ENCODE measurements at regions not wholly inside any gene's neighbourhood (a gene's known extent, or its start where the extent isn't known, plus 50 kb on each side); places are given as distances from the start of the nearest gene placed in this dataset.

DNA sequence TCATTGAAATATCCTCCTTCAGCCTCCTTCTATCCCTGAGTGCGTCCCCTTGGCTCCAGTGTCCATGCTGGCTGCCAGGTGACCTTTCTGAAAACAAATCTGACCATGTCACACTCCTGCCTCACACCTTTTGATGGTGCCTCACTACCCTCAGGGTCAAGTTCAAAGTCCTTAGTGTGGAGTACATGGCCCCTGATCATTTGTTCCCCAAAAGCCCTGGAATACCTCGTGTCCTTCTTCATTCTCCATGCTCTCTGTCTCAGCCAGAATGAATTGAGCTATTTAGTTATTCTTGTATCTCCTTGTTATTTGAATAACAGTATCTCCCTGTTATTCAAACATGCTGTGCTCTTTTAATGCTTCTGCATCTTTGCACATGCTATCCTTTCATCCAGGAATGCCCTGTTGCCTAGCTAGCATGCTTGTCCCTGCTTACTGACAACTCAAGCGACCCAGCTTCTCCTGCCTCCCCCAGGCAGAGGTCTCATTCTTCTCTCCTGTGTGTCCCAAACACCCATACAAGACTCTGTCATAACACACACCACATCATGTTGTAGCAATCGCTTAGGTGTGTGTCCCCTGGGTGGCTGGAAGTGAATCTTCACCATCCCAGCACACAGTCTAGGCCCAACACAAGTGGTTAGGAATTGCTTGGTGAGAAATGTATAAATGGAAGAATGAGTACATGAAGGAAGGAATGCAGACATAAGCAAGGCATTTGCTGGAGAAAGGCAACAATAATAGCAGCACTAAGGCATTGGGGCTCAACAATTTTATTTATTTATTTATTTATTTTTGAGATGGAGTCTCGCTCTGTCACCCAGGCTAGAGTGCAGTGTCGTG, 144.0 kb downstream of the DDX1 start:
- no peak for DNase-seq

GRCh38 chr2:15736396-15737180, 144.9 kb downstream of the DDX1 start:
- DNase-seq: no peak

DNA sequence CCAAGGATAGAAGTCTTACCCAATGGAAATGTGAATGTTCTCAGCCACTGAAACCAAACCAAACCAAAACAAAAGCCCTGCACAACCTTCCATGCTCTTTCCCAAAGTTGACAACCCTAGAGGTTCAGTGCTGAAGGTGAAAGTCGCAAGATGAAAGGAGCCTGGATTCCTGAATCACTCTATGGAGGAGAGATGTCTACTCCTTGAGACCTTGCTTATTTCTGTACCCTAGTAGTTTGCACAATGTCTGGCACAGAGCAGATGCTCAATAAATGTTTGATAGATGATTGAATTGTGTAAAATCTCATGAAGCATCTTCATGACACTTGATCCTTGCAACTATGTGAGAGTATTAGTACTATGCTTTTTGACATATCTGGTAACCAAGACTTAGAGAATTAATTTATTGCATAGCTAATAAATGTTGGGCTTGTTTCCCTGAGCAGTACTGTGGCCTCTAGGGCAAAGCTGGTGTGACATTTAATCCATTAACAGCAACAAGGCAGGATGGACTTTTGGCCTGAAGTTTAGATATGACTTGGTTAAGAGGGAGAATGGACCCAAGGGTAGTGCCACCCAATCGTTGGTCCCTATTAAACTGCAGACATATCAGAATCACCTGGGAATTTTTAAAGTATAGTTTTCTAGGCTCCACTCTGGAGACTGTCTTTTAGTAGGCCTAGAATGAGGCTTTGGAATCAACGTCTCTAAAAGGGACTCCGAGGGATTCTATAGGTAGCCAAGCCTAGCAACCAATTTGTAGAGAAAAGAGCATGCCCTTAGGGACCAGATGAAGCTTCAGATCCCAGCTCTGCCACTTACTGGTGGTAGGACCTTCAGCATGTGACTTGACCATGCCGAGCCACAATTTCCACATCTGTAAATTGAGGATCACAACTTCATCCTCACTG, 145.9 kb downstream of the DDX1 start:
- no peak for DNase-seq

DNA sequence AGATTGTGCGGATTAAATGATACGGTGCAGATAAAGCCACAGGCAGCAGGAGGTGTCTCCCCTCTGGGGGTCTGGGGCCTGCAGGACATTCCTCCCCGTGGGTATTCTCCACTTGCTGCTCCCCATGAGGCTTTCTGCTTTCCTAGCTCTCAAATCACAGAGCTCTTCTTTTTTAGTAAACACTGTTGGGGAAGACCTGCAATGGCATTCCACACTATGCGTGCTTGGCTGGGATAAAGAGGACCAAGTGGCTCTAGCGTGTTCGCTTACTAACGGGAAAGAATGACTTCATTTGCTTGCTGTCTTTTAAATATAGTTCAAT, 146.5 kb downstream of the DDX1 start:
- no peak for DNase-seq

GRCh38 chr2:15738943-15739342, 147.3 kb downstream of the DDX1 start:
- no peak for DNase-seq

GRCh38 chr2:15744820-15745219, 153.2 kb downstream of the DDX1 start:
- DNase-seq: no peak

DNA sequence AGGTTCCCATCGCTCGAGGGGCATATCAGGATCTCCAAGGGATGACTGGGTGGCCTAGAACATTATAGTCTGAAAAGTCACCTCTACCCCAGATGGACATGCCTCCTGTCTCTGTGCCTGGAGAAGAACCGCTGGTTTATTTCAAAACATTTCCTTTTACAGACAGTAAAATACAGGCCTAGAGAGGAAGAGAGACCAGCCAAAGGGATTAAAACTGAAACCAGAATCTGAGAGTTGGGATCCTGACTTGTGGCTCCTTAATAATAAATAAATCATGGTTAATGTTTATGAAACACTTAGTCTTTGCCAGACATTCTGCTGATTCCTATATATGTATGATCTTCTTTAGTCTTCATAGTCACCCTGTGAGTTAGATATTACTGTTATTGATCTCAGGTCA, 153.7 kb downstream of the DDX1 start:
- DNase-seq: no peak

GRCh38 chr2:15745907-15746702, 154.4 kb downstream of the DDX1 start:
- no peak for DNase-seq

GRCh38 chr2:15746703-15747550, 155.3 kb downstream of the DDX1 start:
- DNase-seq: no peak

DNA sequence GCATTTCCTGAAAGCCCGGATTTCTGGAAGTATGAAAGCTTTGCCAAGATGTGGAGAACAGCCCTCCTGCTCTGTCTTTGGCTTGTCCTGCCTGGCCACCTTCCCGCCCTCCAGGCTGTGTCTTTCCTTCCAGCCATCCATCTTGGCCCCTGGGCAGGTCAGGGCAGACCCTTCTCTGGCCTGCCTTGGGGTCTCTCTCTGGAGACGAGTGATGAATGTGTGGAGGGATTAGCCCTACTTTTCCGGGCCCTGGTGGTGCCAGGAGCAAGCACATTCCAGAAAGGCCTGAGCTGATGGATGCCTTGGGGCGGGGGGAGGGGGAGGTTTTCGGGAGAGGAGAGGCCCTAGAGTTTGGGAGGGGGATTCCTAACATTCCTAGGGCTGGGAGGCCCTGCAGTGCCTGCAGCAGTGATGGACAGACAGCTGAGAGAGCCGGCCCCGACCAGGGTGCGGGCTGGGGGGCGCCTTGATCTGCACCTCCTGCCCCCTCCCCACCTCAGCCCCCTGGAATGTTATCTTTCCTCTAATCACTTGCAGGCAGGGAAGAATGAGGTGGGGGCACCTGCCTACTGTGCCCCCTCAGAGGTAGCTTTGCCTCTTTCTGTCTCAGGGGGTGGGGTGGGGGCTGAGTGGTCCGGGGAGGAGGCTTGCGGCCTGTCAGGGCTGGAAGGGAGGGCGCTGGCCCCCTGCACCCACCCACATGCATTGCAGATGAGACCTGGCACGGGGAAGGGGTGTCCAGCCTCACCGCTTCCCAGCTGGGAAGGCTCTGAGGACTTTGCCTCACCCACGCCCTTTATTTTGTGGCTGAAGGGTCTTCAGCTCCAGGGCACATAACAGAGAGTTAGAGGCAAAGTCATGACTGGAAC, 156.2 kb downstream of the DDX1 start:
- no peak for DNase-seq

- DNase-seq: no peak
Measured at GRCh38 chr2:15748736-15749323, 157.2 kb downstream of the DDX1 start.

DNA sequence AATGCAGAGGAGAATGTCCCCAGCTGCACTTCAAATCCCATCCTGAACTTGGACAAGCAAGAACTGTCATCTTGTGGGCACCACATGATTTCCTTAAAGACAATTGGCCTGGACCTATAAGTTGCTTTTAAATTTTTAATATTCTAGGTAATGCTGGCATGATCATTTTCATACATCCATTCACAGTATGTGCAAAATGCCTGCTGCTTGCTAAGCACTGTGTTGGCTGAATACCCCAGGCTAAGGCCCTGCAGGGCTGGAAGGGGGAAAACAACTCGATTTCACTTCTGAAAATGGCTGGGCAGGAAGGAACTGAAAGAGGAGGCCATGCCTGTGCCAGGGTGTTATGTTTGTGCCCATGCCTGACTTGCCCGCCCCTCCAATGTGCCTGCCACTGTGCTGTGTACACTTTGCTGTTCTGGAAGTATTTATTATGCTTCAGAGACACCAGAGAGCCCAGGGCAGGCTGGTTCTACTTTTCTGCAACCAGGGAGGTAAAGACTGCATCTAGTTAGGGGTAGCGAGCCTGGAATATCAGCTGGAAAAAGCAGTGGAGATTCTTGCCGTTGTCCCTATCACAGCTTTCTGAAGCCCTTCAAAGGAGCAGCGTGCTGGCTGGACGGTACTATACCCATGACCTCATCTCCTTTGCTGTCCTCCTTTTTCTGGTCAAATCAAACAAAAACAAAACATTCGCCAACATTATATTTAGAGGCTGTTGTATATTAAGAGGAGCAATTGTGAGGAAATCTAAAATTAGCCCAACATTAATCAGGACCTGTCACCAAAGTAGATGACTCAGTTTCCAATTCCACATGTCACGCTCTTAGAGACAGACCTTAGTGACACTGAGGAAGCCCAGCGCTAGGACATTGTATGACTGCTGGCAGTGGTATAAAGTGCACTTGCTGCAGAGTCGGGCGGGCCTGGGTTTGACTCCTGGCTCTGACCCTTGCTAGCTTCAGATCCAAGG, 158.1 kb downstream of the DDX1 start:
- no peak for DNase-seq

DNA sequence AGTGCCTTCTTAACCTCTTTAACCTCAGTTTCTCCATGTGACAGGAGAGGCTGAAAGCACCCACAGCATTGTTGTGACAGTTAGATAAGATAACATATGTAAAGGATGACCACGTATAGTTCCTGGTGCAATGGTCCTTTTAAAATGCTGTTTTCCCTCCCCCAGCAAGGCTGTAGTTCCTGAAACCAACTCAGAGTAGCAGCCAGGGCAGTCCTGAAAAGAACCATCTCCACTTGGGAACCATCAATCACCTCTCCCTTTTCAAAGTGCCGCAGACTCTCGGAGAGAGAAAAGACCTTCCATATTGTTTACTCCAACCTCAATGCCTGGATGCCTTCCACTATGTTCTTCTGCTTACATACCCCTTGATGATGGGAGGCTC, 158.8 kb downstream of the DDX1 start:
- no peak for DNase-seq

DNA sequence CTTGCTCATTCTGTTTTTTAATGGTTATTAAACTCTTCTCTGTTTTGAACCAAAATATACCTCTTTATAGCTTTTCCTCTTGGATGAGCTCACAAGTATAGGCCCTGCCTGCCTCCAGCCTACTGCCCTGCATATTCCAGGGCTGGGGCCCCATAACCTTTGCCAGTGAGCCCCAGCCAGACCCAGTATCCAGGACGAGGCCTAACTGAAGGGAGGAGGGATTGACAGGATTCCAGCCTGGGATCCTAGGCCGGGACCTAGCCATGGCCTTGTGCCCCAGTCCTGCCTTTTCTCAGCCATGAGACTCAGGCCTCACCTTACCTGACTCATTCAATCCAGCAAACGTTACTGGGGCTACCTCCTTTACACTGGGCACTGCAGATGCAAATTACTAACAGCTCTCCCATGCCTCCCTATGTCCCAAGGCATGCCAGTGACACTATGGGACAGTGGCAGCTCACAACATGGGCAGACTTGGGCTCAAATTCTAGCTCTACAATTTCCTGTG, 159.2 kb downstream of the DDX1 start:
- DNase-seq: no peak

- no peak for DNase-seq
Measured at GRCh38 chr2:15751477-15751876, 159.8 kb downstream of the DDX1 start.

DNA sequence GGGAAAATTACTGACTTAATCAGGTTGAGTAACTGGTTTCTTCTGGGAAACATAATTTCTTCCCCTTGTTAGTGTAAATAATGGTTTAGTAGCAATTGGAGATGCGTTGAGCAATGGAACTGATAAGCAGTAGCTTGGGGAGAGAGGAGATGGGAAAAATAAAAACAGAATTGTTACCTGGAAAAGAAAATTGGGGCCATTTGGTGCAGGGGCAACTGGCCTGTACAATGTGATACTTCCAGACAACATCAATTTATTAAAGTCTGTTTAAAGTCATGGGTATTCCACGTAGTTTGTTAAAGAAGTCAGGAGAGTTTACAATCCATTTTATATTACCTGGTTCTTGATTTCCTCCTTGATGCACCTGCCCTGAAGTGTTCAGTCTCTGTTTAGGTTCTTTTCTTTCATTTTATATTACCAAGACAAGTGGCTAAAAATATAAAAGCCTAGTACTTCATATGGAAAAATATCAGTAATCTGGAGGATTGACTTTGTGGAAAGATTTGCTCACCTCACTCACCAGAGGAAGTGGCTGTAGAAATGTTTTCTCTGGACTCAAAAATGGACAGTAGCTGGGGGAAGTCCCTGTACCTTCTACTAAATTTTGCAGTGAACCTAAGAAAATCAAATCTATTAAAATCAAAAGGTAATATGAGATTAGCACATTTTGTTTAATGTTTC, 161.0 kb downstream of the DDX1 start:
- DNase-seq: no peak

DNA sequence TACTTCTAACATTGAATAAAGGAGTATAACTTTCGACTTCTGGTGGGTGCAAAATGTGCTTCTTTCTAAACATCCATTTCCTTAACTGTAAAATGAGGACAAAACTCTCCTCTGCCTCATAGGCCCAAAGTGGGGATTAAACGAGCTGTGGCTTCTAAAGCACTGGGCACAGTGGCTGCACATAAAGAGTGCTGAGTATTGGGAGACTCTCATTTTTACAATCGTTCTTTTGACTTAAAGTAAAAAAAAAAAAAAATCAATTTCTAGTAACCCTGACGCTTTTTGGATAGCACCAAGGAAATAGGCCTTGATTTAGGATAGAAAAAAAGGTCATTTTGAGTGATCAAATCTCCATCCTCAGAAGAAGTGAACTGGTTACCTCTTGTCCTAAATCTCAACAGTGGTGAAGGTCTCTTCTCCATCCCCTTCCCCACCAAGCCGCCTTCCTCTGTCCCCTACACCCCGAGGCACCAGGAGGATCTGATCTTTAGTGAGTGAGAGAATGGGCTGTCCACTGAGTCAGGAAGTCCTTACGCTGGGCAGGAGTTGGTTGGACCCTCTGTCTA, 161.6 kb downstream of the DDX1 start:
- no peak for DNase-seq
